ENCODE measurements at regions not wholly inside any gene's neighbourhood (a gene's known extent, or its start where the extent isn't known, plus 50 kb on each side); places are given as distances from the start of the nearest gene placed in this dataset.
"Not testable (repeated sequence)": the region's sequence is repeated elsewhere in the genome, so short reads cannot be mapped to it uniquely, and the experiment has no call there.

DNA sequence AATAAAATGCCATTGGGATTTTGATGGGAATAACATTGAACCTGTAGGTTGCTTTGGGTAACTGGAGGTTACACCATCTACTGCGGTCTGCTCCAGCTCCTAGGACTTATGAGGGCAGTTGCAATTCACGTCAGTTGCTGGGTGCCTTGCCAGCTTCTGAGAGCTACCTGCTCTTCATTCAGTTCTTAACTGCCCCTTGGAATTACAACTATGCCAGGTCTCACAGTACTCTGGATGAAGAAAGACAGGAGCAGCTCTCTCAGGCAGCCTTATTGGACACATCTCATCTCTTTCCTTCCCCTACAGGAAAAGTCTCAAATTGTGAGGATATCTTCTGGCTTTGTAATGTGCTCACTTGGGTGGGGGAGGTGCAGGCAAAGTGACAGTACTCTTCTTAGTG lies 1643.3 kb downstream of the GRIK2 start:
- DNase-seq (ENCODE audit: low spot score) = no peak

GRCh38 chr6:103027271-103027931 lies 1633.9 kb downstream of the GRIK2 start:
- DNase-seq (ENCODE audit: low spot score) = no peak

DNA sequence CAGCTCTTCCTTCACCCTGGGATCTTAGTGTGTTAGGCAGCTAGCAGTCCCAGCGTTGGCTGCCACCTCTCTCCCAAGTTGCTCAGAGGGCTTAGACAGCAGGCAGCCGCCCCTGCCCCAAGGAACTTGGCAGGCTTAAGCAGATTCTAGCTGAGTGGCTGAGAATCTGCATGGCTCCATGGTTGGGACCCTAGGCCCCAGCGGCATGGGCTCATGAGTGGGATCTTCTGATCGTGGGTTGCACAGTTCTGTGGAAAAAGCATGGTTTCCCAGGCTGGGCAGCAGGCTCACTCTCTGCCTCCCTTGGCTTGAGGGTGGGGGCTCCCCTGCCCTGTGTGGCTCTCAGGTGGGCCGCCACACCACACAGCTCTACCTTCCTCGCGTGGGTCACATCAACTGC lies 1624.9 kb downstream of the GRIK2 start:
- DNase-seq (ENCODE audit: low spot score) = no peak

- no peak for DNase-seq (ENCODE audit: low spot score)
Measured at GRCh38 chr6:103017878-103018277, 1624.4 kb downstream of the GRIK2 start.

- DNase-seq (ENCODE audit: low spot score) = no peak
Measured at GRCh38 chr6:103011605-103012004, 1618.1 kb downstream of the GRIK2 start.

GRCh38 chr6:103002282-103002681 lies 1608.8 kb downstream of the GRIK2 start:
- DNase-seq (ENCODE audit: low spot score) = no peak

- DNase-seq (ENCODE audit: low spot score) = no peak
Measured at GRCh38 chr6:103001724-103002123, 1608.2 kb downstream of the GRIK2 start.

DNA sequence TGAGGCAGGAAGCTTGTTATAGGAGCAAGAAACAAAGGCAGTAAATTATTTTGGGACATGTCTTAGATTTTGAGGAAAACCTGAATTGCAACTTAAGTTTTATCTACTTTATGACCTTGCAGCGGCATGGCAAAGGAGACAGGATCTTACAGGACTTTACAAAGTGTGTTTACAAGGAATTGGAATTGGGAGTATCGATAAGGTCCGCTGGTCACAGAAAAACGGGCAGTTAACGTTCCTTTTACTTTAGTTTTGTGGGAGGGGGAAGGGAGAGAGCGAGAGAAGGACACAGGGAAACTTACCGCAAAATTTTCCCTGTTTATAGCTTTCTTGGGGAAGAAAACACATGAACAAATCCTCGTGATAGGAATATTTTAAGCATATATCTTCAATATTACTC lies 1607.2 kb downstream of the GRIK2 start:
- no peak for DNase-seq (ENCODE audit: low spot score)

- no peak for DNase-seq (ENCODE audit: low spot score)
Measured at GRCh38 chr6:102995491-102995890, 1602.0 kb downstream of the GRIK2 start.

DNA sequence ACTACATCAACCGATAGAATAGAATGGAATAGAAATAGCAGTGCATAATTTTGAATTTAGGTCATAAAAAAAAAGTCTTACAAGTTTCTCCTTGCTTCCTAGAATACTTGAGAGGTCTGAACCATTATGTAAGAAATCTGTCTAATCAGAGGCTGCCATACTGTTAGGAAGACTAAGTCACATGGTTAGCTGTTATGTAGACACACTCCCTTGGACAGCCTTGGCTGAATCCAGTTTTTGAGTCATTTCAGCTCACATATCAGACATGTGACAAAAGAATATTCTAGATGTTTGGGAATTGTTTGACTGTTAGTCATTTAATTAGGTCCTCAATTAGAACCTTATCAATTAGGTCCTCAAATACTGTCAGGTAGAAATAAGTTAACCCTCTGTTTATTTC lies 1601.4 kb downstream of the GRIK2 start:
- no peak for DNase-seq (ENCODE audit: low spot score)

GRCh38 chr6:102986086-102986485 lies 1592.6 kb downstream of the GRIK2 start:
- no peak for DNase-seq (ENCODE audit: low spot score)

DNA sequence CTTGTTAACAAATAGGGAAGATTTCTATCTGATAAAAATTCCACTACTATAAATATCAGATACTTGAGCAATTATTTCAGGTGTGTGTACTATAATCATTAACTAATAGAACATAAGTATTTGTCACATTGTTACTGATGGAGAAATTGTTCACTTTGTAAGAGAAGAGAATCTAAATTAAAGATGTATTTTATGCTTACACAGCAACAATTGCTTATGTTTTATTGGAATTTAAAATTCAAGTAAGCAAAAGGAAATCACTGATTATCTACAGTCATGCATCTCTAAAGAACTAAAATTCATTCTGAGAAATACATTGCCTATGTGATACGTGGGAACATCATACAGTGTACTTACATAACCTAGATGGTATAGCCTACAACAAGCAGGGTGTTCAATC lies 1590.8 kb downstream of the GRIK2 start:
- no peak for DNase-seq (ENCODE audit: low spot score)

GRCh38 chr6:102981490-102982015 lies 1588.0 kb downstream of the GRIK2 start:
- DNase-seq (ENCODE audit: low spot score) = no peak

DNA sequence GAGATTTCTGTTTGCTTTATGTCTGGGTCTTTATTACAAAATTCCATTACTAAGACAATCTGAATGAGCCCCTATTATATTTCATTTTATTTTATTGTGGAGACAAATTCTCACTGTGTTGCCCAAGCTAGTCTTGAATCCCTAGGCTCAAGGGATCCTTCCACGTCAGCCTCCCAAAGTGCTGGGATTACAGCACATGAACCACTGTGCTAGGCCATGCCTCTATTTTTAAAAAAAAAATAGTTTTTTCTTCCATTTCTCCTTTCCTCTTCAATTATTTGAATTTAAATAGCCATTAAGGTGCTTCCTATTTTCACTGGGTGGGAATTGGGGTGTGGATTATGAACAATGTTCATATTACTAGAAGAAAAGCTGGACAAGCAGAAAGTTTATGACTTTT lies 1587.4 kb downstream of the GRIK2 start:
- no peak for DNase-seq (ENCODE audit: low spot score)

GRCh38 chr6:102961902-102962301 lies 1568.4 kb downstream of the GRIK2 start:
- no peak for DNase-seq (ENCODE audit: low spot score)

DNA sequence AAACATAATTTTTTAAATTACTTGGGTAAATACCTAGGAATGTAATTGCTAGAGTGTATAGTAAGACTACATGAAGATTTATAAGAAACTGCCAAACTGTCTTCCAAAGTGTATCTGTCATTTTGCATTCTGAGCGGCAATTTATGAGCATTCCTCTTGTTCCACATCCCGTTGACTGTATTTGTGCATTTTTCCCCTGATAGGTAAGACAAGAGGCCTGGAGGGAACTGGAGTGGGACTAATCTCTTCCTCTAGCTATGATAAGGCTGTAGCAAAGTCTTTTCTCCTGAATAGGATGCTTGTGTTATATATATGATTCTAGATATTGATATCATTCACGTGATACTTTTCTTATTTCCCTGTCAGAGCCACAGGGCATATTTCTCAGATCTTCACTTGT lies 1557.5 kb downstream of the GRIK2 start:
- DNase-seq (ENCODE audit: low spot score) = no peak

DNA sequence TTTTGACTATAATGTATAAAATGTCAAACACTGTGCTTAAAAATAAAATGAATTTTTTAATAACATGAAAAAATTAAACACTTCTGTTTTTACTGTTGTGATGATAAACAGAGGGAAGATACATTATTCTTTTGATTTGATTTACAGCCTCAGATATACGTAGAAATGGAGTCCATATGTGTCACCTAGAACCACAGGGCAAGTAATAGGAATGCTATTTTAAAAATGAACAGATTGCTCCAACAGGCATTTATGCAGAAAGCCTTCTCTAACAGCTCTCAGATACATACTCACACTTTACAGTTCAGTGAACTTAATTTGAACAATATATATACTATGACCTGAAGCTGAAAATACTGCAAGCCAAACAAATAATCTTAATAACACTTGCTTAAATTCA lies 1551.0 kb downstream of the GRIK2 start:
- DNase-seq (ENCODE audit: low spot score) = no peak

- DNase-seq (ENCODE audit: low spot score) = no peak
Measured at GRCh38 chr6:102942206-102942605, 1548.7 kb downstream of the GRIK2 start.

DNA sequence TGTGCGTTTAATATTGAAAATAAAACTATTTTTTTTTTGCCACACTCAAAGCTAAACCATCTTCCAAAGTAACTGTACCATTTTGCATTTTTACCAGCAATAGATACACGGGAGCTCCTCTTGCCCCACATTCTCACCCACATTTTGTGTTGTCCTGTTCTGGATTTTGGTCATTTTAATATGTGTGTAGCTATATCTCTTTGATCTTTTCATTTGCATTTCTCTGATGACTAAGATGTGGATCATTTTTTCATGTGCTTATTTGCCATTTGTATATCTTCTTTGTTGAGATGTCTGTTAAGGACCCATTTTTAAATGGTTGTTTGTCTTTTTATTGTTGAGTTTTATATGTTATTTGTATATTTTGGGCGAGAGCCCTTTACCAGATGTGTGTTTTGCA lies 1543.5 kb downstream of the GRIK2 start:
- no peak for DNase-seq (ENCODE audit: low spot score)

DNA sequence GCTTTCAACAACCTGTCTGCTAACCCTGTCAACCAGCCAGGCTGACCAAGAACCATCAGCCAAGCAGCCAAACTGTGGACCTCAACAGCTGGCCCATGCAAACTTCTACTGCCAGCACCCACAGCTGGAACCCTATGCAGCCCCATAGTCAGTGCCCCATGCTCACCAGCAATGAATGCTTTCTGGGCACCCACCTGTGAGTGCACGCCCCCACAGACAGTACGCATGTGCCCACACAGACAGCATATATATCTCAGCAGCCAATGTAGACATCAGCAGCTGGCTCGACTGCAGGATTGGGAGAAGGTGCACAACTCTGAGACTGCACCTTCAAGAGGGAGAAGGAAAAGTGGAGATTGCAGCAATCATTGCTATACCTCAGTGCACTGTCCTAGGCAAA lies 1534.6 kb downstream of the GRIK2 start:
- DNase-seq (ENCODE audit: low spot score) = no peak

GRCh38 chr6:102918161-102918560 lies 1524.7 kb downstream of the GRIK2 start:
- DNase-seq (ENCODE audit: low spot score) = no peak

DNA sequence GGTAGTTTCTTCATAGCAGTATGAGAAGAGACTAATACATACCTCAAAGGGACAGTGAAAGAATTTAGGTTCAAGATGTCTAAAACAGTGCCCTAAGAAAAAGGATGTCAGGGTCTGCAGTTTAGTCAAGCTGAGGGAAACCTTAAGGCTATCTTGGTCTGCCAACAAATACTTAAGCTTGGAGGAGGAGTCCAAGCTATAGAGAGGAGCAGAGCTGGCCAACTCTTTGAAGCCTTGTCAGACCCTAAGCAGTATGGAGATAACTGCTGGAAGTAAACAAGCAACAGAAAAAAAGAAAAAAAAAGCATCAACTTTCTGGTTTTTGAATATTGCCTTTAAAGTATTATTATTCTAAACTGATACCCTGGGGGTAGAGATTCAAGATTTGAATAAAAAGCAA lies 1518.1 kb downstream of the GRIK2 start:
- no peak for DNase-seq (ENCODE audit: low spot score)

DNA sequence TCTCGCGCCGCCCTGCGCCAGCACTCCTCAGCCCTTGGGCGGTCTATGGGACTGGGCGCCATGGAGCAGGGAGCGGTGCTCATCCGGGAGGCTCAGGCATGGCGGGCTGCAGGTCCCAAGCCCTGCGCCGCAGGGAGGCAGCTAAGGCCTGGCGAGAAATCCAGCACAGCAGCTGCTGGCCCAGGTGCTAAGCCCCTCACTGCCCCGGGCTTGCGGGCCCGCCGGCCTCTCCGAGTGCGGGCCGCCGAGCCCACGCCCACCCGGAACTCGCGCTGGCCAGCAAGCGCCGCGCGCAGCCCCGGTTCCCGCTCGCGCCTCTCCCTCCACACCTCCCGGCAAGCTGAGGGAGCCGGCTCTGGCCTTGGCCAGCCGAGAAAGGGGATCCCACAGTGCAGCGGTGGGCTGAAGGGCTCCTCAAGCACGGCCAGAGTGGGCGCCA lies 1517.2 kb downstream of the GRIK2 start:
- DNase-seq (ENCODE audit: low spot score) = not testable (repeated sequence)

- DNase-seq (ENCODE audit: low spot score) = no peak
Measured at GRCh38 chr6:102907181-102907580, 1513.7 kb downstream of the GRIK2 start.

Measured in CD4-positive, alpha-beta T cell treated with Interleukin-6 at 100 ng/mL for 8 hours (primary cell).